ENCODE measurements at regions not wholly inside any gene's neighbourhood (a gene's known extent, or its start where the extent isn't known, plus 50 kb on each side); places are given as distances from the start of the nearest gene placed in this dataset.

GRCh38 chr10:125555267-125555666 is 127.7 kb downstream of the TEX36 start:
- TF ChIP-seq, protein P1, sequence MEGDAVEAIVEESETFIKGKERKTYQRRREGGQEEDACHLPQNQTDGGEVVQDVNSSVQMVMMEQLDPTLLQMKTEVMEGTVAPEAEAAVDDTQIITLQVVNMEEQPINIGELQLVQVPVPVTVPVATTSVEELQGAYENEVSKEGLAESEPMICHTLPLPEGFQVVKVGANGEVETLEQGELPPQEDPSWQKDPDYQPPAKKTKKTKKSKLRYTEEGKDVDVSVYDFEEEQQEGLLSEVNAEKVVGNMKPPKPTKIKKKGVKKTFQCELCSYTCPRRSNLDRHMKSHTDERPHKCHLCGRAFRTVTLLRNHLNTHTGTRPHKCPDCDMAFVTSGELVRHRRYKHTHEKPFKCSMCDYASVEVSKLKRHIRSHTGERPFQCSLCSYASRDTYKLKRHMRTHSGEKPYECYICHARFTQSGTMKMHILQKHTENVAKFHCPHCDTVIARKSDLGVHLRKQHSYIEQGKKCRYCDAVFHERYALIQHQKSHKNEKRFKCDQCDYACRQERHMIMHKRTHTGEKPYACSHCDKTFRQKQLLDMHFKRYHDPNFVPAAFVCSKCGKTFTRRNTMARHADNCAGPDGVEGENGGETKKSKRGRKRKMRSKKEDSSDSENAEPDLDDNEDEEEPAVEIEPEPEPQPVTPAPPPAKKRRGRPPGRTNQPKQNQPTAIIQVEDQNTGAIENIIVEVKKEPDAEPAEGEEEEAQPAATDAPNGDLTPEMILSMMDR (conservative IDR thresholded peaks at IDR 0.05; ENCODE audit: low read depth, low read length) = no peak
- TF ChIP-seq EZH2 (IDR thresholded peaks at IDR 0.05; ENCODE audit: borderline replicate concordance, low read depth, low read length, poor library complexity, severe bottlenecking) = no peak
